Caco-2 (cell line): ENCODE measurements at regions not wholly inside any gene's neighbourhood (a gene's known extent, or its start where the extent isn't known, plus 50 kb on each side); places are given as distances from the start of the nearest gene placed in this dataset.

Source experiments
- BruUV-seq: library from RNA; stranded (reverse); fragments of 400-500 nt; replicated peaks from 2 replicates; lab custom pipeline; 2021; lab: Mats Ljungman, UMichigan
- CTCF ChIA-PET: fragments of 300-600 bp; sonication (Branson Sonifier 250); formaldehyde crosslinking; loops from one replicate; lab custom pipeline; 2022; ENCODE audit warnings: antibody characterized with exemption; lab: Charles Lee
- POLR2A ChIA-PET: fragments of 300-600 bp; sonication (Branson Sonifier 250); formaldehyde crosslinking; loops from one replicate; lab custom pipeline; 2022; ENCODE audit warnings: antibody characterized with exemption; lab: Charles Lee
- DNase-seq, 2 experiments: peaks; one replicate each; pipeline versions ENCODE4 v3.0.0 to v3.0.0-alpha.2; 2020 to 2022
- H3K27me3 ChIP-seq: replicated peaks from 2 replicates; pipeline ENCODE4 v1.6.0; 2011; ENCODE audit warnings: low read length; ENCODE audit not compliant: control insufficient read depth, insufficient read depth
- H3K36me3 ChIP-seq: 2 replicates; pipeline ENCODE4 v1.5.1; 2011; ENCODE audit warnings: low read length; ENCODE audit not compliant: control insufficient read depth, insufficient read depth
- H3K4me1 ChIP-seq: fragments of 250-450 bp; sonication (Bioruptor Pico); 2 replicates; pipeline ENCODE4 v1.5.1; 2020; ENCODE audit warnings: mild to moderate bottlenecking
- H3K4me3 ChIP-seq: 2 replicates; pipeline ENCODE4 v1.5.1; 2011; ENCODE audit warnings: low read depth, mild to moderate bottlenecking, control low read depth, low read length
- H3K9me3 ChIP-seq: fragments of 250-450 bp; sonication (Bioruptor Pico); 2 replicates; pipeline ENCODE4 v1.5.1; 2020; ENCODE audit warnings: mild to moderate bottlenecking, moderate library complexity
- H3K27ac Mint-ChIP-seq: one replicate; pipeline ENCODE4 v1.8.0; 2022; ENCODE audit warnings: mixed read lengths; ENCODE audit not compliant: unreplicated experiment
- H3K27me3 Mint-ChIP-seq: one replicate; pipeline ENCODE4 v1.8.0; 2022; ENCODE audit warnings: mixed read lengths; ENCODE audit not compliant: insufficient read depth, unreplicated experiment
- H3K36me3 Mint-ChIP-seq: one replicate; pipeline ENCODE4 v1.8.0; 2022; ENCODE audit warnings: mild to moderate bottlenecking, mixed read lengths; ENCODE audit not compliant: insufficient read depth, unreplicated experiment
- H3K4me1 Mint-ChIP-seq: one replicate; pipeline ENCODE4 v1.8.0; 2022; ENCODE audit warnings: low read depth, mixed read lengths; ENCODE audit not compliant: unreplicated experiment
- H3K4me3 Mint-ChIP-seq: one replicate; pipeline ENCODE4 v1.8.0; 2022; ENCODE audit warnings: mild to moderate bottlenecking, moderate library complexity, mixed read lengths; ENCODE audit not compliant: unreplicated experiment
- H3K9me3 Mint-ChIP-seq: one replicate; pipeline ENCODE4 v1.8.0; 2022; ENCODE audit warnings: mixed read lengths; ENCODE audit not compliant: unreplicated experiment
- intact Hi-C: fragments of 100-400 bp; cut with micrococcal nuclease; formaldehyde crosslinking; loops from one replicate; pipeline ENCODE4 v1.10.0; 2022; ENCODE audit not compliant: unreplicated experiment
- TF ChIP-seq, protein P1 (sequence below), 2 experiments: fragments of 200-600 bp in 1 of 2; IDR thresholded peaks; 1 replicate in 1 of 2; 2 replicates in 1 of 2; pipeline versions ENCODE4 v1.5.1 to v1.8.0; 2011 to 2022; ENCODE audit warnings: antibody characterized with exemption in 1 of 2, control low read depth in 1 of 2, inconsistent platforms in 1 of 2, low read depth in 1 of 2, low read length in 1 of 2, mild to moderate bottlenecking in 1 of 2, moderate library complexity in 1 of 2; ENCODE audit not compliant: insufficient read depth in 1 of 2, severe bottlenecking in 1 of 2, unreplicated experiment in 1 of 2

DNA sequence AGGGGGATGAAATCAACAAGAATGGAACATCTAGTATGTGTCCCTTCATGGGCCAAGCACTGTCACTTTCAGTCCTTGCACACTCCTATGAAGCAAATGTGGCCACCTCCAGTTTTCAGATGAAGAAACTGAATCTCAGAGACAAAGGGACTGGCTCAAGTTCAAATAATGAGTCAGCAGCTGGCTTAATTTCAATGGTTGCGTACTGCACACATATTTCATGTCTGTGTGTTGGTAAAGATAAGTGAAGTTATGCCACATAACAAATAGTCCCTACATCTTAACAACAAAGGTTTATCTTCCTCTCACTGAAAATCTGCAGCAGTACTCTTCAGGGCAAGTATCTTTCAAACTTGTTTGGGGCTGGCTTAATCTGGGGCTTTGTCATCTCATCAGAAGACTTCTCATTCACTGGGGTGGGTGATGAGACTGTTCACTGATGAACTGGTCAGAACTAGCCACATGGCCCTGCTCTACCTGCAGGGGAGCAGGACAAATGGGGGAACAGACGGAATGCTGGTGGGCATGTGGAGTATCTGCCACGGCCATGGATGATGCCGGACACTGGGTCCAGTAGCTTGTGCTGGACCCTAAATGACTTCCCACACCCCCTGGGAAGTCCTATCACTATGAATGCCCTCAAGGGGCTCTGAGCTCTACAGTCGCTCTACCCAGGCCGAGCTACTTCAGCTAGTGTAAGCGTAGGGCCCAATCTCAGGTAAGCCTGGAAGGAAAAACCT lies 263.2 kb downstream of the CYP26B1 start:
- TF ChIP-seq, protein P1, sequence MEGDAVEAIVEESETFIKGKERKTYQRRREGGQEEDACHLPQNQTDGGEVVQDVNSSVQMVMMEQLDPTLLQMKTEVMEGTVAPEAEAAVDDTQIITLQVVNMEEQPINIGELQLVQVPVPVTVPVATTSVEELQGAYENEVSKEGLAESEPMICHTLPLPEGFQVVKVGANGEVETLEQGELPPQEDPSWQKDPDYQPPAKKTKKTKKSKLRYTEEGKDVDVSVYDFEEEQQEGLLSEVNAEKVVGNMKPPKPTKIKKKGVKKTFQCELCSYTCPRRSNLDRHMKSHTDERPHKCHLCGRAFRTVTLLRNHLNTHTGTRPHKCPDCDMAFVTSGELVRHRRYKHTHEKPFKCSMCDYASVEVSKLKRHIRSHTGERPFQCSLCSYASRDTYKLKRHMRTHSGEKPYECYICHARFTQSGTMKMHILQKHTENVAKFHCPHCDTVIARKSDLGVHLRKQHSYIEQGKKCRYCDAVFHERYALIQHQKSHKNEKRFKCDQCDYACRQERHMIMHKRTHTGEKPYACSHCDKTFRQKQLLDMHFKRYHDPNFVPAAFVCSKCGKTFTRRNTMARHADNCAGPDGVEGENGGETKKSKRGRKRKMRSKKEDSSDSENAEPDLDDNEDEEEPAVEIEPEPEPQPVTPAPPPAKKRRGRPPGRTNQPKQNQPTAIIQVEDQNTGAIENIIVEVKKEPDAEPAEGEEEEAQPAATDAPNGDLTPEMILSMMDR (IDR thresholded peaks at IDR 0.05; ENCODE audit: insufficient read depth in 1 of 2, low read depth in 1 of 2, low read length in 1 of 2, severe bottlenecking in 1 of 2, unreplicated experiment in 1 of 2) = no peak
- no peak for DNase-seq
- H3K27ac Mint-ChIP-seq = no peak overlapping the region
- ChIA-PET CTCF (no interaction called here), POLR2A (no interaction called here)
- Histone ChIP-seq H3K36me3 (no peaks in the 10 kb centered on the region), H3K27me3 (no peaks in the 10 kb centered on the region; the same call in 1 of the 2 replicates), H3K4me3 (no peak overlapping the region), H3K4me1 (no peaks in the 10 kb centered on the region), H3K9me3 (no peaks in the 10 kb centered on the region)
- intact Hi-C loops = no loop called here
- peaks cover 6% of the 10 kb centered on the region for H3K27me3 Mint-ChIP-seq
- no peaks in the 10 kb centered on the region for H3K4me1 Mint-ChIP-seq
- no TSS peak for BruUV-seq
- peaks cover 11% of the 10 kb centered on the region for H3K9me3 Mint-ChIP-seq
- H3K36me3 Mint-ChIP-seq = no peaks in the 10 kb centered on the region
- H3K4me3 Mint-ChIP-seq = no peak overlapping the region

DNA sequence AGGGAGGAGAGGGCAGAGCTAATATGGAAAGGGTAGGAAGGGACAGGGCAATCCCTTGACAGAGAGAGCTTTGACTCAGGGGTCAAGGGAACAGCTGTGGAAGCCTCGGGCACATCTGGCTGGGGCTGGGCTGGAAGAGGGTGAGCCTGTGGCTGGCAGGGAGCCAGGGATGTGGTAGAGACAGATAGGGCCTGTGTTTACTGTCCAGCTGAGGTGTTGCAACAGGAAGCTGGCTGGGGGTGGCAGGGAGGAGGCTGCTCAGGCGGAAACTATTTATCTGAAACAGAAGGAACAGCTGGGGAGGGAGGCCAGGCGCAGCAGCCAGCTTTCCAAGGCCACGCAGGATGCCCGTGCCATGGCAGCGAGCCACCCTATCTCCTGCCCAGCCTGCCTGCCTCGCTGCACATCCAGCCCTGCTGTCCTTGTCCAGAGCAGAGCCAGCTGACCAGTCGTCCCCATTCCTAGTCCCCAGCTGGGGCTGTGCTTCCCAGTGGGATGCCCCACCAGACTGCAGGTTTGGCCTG lies 264.7 kb downstream of the CYP26B1 start:
- BruUV-seq = no TSS peak
- Histone ChIP-seq H3K4me3 (no peak overlapping the region), H3K27me3 (no peaks in the 10 kb centered on the region; the same call in 1 of the 2 replicates), H3K36me3 (no peaks in the 10 kb centered on the region), H3K9me3 (no peaks in the 10 kb centered on the region), H3K4me1 (no peaks in the 10 kb centered on the region)
- H3K36me3 Mint-ChIP-seq = peaks cover 6% of the 10 kb centered on the region
- intact Hi-C loops = no loop called here
- peaks cover 8% of the 10 kb centered on the region for H3K27me3 Mint-ChIP-seq
- POLR2A ChIA-PET = no interaction called here
- no peak overlapping the region for H3K4me3 Mint-ChIP-seq
- no peak overlapping the region for H3K27ac Mint-ChIP-seq
- TF ChIP-seq, protein P1 (IDR thresholded peaks at IDR 0.05; ENCODE audit: insufficient read depth in 1 of 2, low read depth in 1 of 2, low read length in 1 of 2, severe bottlenecking in 1 of 2, unreplicated experiment in 1 of 2) = no peak
- CTCF ChIA-PET = no interaction called here
- DNase-seq = no peak
- H3K9me3 Mint-ChIP-seq = peaks cover 11% of the 10 kb centered on the region
- H3K4me1 Mint-ChIP-seq = no peaks in the 10 kb centered on the region

DNA sequence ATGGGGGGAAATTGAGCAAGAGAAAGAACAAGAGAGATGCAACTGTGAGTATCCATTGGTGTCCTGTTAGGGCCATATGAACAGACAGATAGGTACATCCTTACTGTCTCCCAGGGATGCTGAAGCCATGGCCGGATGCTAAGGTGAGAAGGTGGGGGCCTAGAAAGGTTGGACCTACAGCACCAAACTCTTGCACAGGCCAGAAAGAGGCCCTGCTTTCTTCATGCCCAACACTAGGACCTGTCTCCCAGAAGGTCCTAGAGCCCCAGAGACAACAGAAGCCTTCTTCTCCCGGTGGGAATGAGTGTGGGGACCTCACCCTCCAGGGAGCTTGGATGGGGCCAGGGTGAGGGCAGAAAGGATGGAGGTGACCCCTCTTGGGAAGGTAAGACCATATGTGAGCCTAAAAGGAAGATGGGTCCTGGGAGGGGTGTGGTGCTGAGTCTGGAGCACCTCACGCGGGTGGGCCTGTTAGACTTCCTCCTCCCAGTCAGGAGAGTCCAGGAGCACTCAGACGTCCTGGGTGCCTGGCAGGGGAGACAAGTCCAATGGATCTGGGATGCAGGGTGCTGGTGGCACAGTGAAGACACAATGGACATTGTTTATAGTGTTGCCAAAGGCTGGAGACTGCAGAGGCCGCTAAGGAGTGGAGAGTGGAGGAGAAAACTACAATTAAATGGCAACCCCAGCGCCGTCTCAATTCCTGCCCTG lies 265.3 kb downstream of the CYP26B1 start:
- H3K4me1 Mint-ChIP-seq = no peaks in the 10 kb centered on the region
- Histone ChIP-seq H3K4me1 (no peaks in the 10 kb centered on the region), H3K9me3 (no peaks in the 10 kb centered on the region), H3K36me3 (no peaks in the 10 kb centered on the region), H3K27me3 (no peaks in the 10 kb centered on the region; the same call in 1 of the 2 replicates), H3K4me3 (no peak overlapping the region)
- no TSS peak for BruUV-seq
- peaks cover 11% of the 10 kb centered on the region for H3K9me3 Mint-ChIP-seq
- no peak for DNase-seq
- H3K27me3 Mint-ChIP-seq = peaks cover 11% of the 10 kb centered on the region
- CTCF ChIA-PET = no interaction called here
- H3K4me3 Mint-ChIP-seq = no peak overlapping the region
- intact Hi-C loops = no loop called here
- no peak overlapping the region for H3K27ac Mint-ChIP-seq
- H3K36me3 Mint-ChIP-seq = peaks cover 6% of the 10 kb centered on the region
- TF ChIP-seq, protein P1 (IDR thresholded peaks at IDR 0.05; ENCODE audit: insufficient read depth in 1 of 2, low read depth in 1 of 2, low read length in 1 of 2, severe bottlenecking in 1 of 2, unreplicated experiment in 1 of 2) = no peak
- POLR2A ChIA-PET = no interaction called here
